ENCODE measurements at regions not wholly inside any gene's neighbourhood (a gene's known extent, or its start where the extent isn't known, plus 50 kb on each side); places are given as distances from the start of the nearest gene placed in this dataset.

GRCh38 chr3:117404730-117405129 is 695.2 kb downstream of the TUSC7 start:
- H3K27ac ChIP-seq, result no peak overlapping the region
- no peak for TF ChIP-seq CTCF (IDR thresholded peaks at IDR 0.05)
- H3K27me3 ChIP-seq (ENCODE audit: insufficient read depth in 3 of 3, low read length in 2 of 3), result no peaks in the 10 kb centered on the region
- no peak for DNase-seq
- 27 to 41% (median 27%) methylated on average over 2 of the region's 2 CpGs for WGBS, 3 donors
- no peaks in the 10 kb centered on the region for H3K4me1 ChIP-seq
- H3K36me3 ChIP-seq (ENCODE audit: insufficient read depth in 1 of 2, low read depth in 1 of 2), result no peaks in the 10 kb centered on the region
- no peaks in the 10 kb centered on the region for H3K9me3 ChIP-seq
- intact Hi-C loops (cut with DNase I), result no loop called here
- no peak for ATAC-seq
- no peak overlapping the region for H3K4me3 ChIP-seq

DNA sequence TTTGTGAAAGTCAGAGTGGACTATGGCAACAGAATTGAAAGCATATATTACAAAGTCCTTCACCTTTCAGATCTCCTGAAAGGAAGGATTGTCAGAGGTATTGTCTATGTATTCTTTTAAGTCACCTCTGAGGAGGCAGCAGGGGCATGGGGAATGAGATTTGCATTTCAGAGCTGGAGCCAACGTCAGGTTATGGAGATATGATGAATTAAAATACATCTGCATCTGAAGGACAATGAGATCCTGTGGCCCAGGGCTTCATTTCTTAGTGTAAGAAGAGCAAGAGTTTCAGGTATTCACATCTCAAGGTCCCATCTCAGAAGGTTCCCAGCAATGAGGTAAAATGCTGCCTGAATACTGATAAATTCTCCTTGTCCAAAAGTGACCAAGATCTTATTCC is 695.8 kb downstream of the TUSC7 start:
- Histone ChIP-seq H3K27ac (no peak overlapping the region), H3K4me3 (no peak overlapping the region), H3K27me3 (ENCODE audit: insufficient read depth in 3 of 3, low read length in 2 of 3) (no peaks in the 10 kb centered on the region), H3K36me3 (ENCODE audit: insufficient read depth in 1 of 2, low read depth in 1 of 2) (no peaks in the 10 kb centered on the region), H3K4me1 (no peaks in the 10 kb centered on the region), H3K9me3 (no peaks in the 10 kb centered on the region)
- intact Hi-C loops (cut with DNase I), result no loop called here
- DNase-seq (no peak), ATAC-seq (no peak)
- WGBS, 3 donors, result 19 to 24% (median 20%) methylated on average over 1 of the region's 1 CpG
- no peak for TF ChIP-seq CTCF (IDR thresholded peaks at IDR 0.05)

DNA sequence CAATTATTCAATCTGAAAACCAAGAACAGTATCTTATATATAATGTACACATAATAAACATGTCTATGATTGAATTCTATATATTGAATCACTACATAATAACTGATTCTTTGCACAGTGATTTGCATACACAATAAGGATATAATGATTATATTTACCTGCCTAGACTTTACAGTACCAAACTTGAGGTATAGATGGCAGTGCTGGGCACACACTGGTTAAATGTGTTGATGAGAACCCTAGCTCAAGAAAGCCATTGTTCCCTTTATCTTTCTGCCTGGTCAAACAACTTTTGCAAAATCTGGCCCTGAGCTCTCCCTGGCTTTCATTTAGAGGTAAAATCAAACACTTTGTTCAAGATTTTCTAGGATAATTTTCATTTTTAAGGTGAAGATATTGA is 697.7 kb downstream of the TUSC7 start:
- no peak for DNase-seq
- Histone ChIP-seq H3K27me3 (ENCODE audit: insufficient read depth in 3 of 3, low read length in 2 of 3) (no peaks in the 10 kb centered on the region), H3K27ac (no peak overlapping the region), H3K9me3 (no peaks in the 10 kb centered on the region), H3K4me3 (no peak overlapping the region), H3K36me3 (ENCODE audit: insufficient read depth in 1 of 2, low read depth in 1 of 2) (no peaks in the 10 kb centered on the region), H3K4me1 (no peaks in the 10 kb centered on the region)
- TF ChIP-seq CTCF (IDR thresholded peaks at IDR 0.05), result no peak
- ATAC-seq, result no peak
- intact Hi-C loops (cut with DNase I), result no loop called here

DNA sequence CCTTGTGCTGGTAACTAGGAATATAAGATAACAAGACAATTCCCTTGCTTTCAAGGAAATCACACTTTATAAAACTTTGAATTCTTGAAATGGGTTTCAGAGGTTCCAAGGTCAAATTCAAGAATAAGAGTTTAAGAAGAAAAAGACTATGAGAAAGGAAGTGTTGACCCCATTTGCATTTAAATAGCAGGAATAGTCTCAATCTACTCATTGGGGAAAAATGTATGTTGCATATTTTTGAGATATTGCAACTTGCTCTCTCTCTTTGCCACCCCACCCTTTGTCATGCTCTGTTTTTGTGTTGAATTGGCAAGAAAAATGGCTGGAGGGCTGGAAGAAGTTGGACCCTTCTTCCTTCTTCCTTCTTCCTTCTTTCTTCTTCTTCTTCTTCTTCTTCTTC is 699.2 kb downstream of the TUSC7 start:
- no peaks in the 10 kb centered on the region for H3K27me3 ChIP-seq (ENCODE audit: insufficient read depth in 3 of 3, low read length in 2 of 3)
- no peaks in the 10 kb centered on the region for H3K36me3 ChIP-seq (ENCODE audit: insufficient read depth in 1 of 2, low read depth in 1 of 2)
- H3K9me3 ChIP-seq, result no peaks in the 10 kb centered on the region
- no peak overlapping the region for H3K4me3 ChIP-seq
- TF ChIP-seq CTCF (IDR thresholded peaks at IDR 0.05), result no peak
- intact Hi-C loops (cut with DNase I), result no loop called here
- DNase-seq, result no peak
- H3K4me1 ChIP-seq, result no peaks in the 10 kb centered on the region
- H3K27ac ChIP-seq, result no peak overlapping the region
- ATAC-seq, result no peak

DNA sequence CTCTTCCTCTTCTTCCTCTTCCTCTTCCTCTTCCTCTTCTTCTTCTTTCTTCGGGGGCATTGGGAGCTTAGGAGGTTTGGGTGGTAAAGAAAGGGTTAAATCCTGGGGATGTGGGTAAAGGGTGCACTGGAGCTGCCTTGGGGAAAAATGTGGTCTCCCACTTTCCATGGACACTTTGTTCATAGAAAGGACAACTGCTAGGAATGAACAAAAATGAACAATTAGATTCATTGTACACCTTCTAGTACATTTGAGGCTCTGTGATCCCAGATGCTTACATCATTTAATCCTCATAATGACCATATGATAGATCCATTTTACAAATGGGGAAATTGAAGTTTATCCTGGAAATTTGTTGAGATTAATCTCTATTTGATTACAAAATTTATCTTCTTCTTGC is 699.7 kb downstream of the TUSC7 start:
- TF ChIP-seq CTCF (IDR thresholded peaks at IDR 0.05), result no peak
- Histone ChIP-seq H3K4me1 (no peaks in the 10 kb centered on the region), H3K27ac (no peak overlapping the region), H3K36me3 (ENCODE audit: insufficient read depth in 1 of 2, low read depth in 1 of 2) (no peaks in the 10 kb centered on the region), H3K9me3 (no peaks in the 10 kb centered on the region), H3K4me3 (no peak overlapping the region), H3K27me3 (ENCODE audit: insufficient read depth in 3 of 3, low read length in 2 of 3) (no peaks in the 10 kb centered on the region)
- no peak for ATAC-seq
- intact Hi-C loops (cut with DNase I), result no loop called here
- 67 to 92% (median 71%) methylated on average over 1 of the region's 1 CpG for WGBS, 3 donors
- DNase-seq, result no peak
